ENCODE measurements at regions not wholly inside any gene's neighbourhood (a gene's known extent, or its start where the extent isn't known, plus 50 kb on each side); places are given as distances from the start of the nearest gene placed in this dataset.

DNA sequence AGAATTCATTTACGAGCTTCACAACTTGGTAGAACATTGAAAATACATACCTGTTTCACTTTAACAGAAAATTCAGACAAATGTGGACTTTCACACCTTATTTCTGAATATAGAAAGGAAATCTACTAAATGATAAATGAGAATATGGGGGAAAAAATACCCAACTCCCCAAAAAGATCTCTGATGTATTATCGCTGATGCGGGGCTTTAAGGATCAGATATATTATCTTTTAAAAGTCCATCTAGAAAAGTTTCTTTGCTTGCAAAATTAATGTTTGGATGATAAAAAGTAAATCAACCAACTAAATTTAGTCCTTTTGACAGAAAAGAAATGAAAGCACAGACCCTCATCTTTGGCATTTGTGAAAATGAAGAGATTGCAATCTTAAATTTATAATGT is 540.1 kb upstream of the CHAC2 start:
- TF ChIP-seq POLR2A (IDR thresholded peaks at IDR 0.05) (no peak), POLR2AphosphoS5 (IDR thresholded peaks at IDR 0.05) (no peak), EP300 (IDR thresholded peaks at IDR 0.05; ENCODE audit: low read depth) (no peak)
- TF ChIP-seq, protein P1, sequence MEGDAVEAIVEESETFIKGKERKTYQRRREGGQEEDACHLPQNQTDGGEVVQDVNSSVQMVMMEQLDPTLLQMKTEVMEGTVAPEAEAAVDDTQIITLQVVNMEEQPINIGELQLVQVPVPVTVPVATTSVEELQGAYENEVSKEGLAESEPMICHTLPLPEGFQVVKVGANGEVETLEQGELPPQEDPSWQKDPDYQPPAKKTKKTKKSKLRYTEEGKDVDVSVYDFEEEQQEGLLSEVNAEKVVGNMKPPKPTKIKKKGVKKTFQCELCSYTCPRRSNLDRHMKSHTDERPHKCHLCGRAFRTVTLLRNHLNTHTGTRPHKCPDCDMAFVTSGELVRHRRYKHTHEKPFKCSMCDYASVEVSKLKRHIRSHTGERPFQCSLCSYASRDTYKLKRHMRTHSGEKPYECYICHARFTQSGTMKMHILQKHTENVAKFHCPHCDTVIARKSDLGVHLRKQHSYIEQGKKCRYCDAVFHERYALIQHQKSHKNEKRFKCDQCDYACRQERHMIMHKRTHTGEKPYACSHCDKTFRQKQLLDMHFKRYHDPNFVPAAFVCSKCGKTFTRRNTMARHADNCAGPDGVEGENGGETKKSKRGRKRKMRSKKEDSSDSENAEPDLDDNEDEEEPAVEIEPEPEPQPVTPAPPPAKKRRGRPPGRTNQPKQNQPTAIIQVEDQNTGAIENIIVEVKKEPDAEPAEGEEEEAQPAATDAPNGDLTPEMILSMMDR (IDR thresholded peaks at IDR 0.05) = no peak
- Histone ChIP-seq H3K4me3 (no peak overlapping the region), H3K27me3 (no peaks in the 10 kb centered on the region), H3K27ac (no peak overlapping the region), H3K9me3 (no peaks in the 10 kb centered on the region), H3K4me1 (no peaks in the 10 kb centered on the region), H3K36me3 (no peaks in the 10 kb centered on the region)
- intact Hi-C loops (cut with DNase I; ENCODE audit: low total_unique reads) (no loop called here), in situ Hi-C loops (cut with MboI; ENCODE audit: low pct_ligation_motif_present in 1 of 4, low pct_unique_long_range_greater_than_20kb in 1 of 4, low sequenced_read_pairs in 3 of 4) (no loop called here)
- 92 to 94% methylated on average over 3 of the region's 3 CpGs for WGBS, 2 donors (ENCODE audit: low coverage in 1 of 2)
- no peak for DNase-seq

DNA sequence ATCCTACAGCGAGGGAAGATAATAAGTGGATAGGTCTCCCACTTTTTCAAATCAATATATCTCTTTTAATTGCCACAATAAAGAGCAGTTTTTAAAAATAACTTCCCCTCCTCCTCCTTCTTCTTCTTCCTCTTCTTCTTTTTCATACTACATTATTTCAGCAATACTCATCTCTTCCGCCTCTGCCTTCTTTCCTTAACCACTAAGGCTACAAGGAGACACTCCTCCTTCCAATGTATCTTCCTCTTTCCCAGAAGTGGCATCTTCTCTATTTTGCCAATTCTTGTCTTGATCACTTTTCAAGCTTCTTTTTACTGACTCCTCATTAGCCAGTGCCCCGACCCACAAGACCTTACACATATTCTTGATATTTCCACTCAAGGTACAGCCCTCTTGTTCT is 546.6 kb upstream of the CHAC2 start:
- no peak overlapping the region for H3K4me3 ChIP-seq
- no peaks in the 10 kb centered on the region for H3K9me3 ChIP-seq
- H3K36me3 ChIP-seq = no peaks in the 10 kb centered on the region
- no peaks in the 10 kb centered on the region for H3K27me3 ChIP-seq
- no peaks in the 10 kb centered on the region for H3K4me1 ChIP-seq
- intact Hi-C loops (cut with DNase I; ENCODE audit: low total_unique reads) = no loop called here
- TF ChIP-seq, protein P1 (IDR thresholded peaks at IDR 0.05) = no peak
- TF ChIP-seq EP300 (IDR thresholded peaks at IDR 0.05; ENCODE audit: low read depth) = no peak
- TF ChIP-seq POLR2A (IDR thresholded peaks at IDR 0.05) = no peak
- TF ChIP-seq POLR2AphosphoS5 (IDR thresholded peaks at IDR 0.05) = no peak
- no peak overlapping the region for H3K27ac ChIP-seq
- DNase-seq = no peak
- 87 to 88% methylated on average over 2 to 3 of the region's 3 CpGs for WGBS, 2 donors (ENCODE audit: low coverage in 1 of 2)
- in situ Hi-C loops (cut with MboI; ENCODE audit: low pct_ligation_motif_present in 1 of 4, low pct_unique_long_range_greater_than_20kb in 1 of 4, low sequenced_read_pairs in 3 of 4) = no loop called here

DNA sequence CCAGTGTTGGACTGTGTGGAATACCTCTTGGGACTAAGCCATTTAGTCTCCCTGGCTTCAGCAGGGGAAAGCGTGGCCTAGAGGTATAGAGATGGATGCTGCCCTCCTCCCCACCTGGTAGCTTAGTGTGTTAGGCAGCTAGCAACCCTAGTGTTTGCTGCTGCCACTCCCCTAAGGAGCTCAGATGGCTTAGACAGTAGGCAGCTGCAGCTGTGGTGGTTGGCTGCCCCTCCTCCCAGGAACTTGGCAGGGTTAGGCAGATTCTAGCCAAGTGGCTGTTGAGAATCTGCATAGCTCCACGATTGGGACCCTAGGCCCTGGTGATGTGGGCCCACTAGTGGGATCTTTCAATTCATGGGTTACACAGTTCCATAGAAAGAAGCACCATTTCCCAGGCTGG is 550.4 kb upstream of the CHAC2 start:
- Histone ChIP-seq H3K27me3 (no peaks in the 10 kb centered on the region), H3K27ac (no peak overlapping the region), H3K4me1 (no peaks in the 10 kb centered on the region), H3K4me3 (no peak overlapping the region), H3K36me3 (no peaks in the 10 kb centered on the region), H3K9me3 (no peaks in the 10 kb centered on the region)
- intact Hi-C loops (cut with DNase I; ENCODE audit: low total_unique reads) = no loop called here
- in situ Hi-C loops (cut with MboI; ENCODE audit: low pct_ligation_motif_present in 1 of 4, low pct_unique_long_range_greater_than_20kb in 1 of 4, low sequenced_read_pairs in 3 of 4) = no loop called here
- no peak for DNase-seq
- TF ChIP-seq, protein P1 (IDR thresholded peaks at IDR 0.05) = no peak
- TF ChIP-seq POLR2AphosphoS5 (IDR thresholded peaks at IDR 0.05) (no peak), EP300 (IDR thresholded peaks at IDR 0.05; ENCODE audit: low read depth) (no peak), POLR2A (IDR thresholded peaks at IDR 0.05) (no peak)
- 100% methylated on average over 1 of the region's 2 CpGs; no CpG with 5 or more reads in 1 of the 2 donors for WGBS, 2 donors (ENCODE audit: low coverage in 1 of 2)

DNA sequence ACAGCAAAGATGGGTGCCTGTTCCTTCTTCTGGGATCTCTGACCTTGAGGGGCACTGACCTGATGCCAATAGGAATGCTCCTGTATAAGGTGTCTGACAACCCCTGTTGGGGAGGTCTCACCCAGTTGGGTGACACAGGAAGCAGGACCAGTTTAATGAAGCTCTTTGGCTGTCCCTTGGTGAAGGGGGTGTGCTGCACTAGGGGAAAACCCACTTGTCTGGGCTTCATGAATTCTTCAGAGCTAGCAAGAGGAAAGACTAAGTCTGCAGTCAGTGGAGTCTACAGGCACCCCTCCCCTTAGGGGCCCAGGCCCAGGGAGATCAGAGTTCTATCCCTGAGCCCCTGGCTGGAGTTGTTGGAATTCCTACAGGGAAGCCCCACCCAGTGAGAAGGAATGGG is 550.8 kb upstream of the CHAC2 start:
- H3K4me3 ChIP-seq = no peak overlapping the region
- in situ Hi-C loops (cut with MboI; ENCODE audit: low pct_ligation_motif_present in 1 of 4, low pct_unique_long_range_greater_than_20kb in 1 of 4, low sequenced_read_pairs in 3 of 4) = no loop called here
- intact Hi-C loops (cut with DNase I; ENCODE audit: low total_unique reads) = no loop called here

More for the DNA sequence above, 550.8 kb upstream of the CHAC2 start:
- no peaks in the 10 kb centered on the region for H3K9me3 ChIP-seq
- no peak overlapping the region for H3K27ac ChIP-seq
- H3K36me3 ChIP-seq = no peaks in the 10 kb centered on the region
- no peaks in the 10 kb centered on the region for H3K27me3 ChIP-seq
- DNase-seq = no peak
- no peak for TF ChIP-seq EP300 (IDR thresholded peaks at IDR 0.05; ENCODE audit: low read depth)
- TF ChIP-seq POLR2AphosphoS5 (IDR thresholded peaks at IDR 0.05) = no peak
- no peak for TF ChIP-seq POLR2A (IDR thresholded peaks at IDR 0.05)
- TF ChIP-seq, protein P1 (IDR thresholded peaks at IDR 0.05) = no peak
- H3K4me1 ChIP-seq = no peaks in the 10 kb centered on the region

Data from transverse colon (tissue), 4 donors.